Panc1 (cell line): ENCODE measurements at regions not wholly inside any gene's neighbourhood (a gene's known extent, or its start where the extent isn't known, plus 50 kb on each side); places are given as distances from the start of the nearest gene placed in this dataset.

Experiments
- ATAC-seq: fragments of 200-7000 bp; cut with Tn5 transposase; 2 replicates; pipeline ENCODE4 v1.9.1; 2020; ENCODE audit warnings: mild to moderate bottlenecking, moderate library complexity
- BruUV-seq: library from RNA; stranded (reverse); fragments of 400-500 nt; replicated peaks from 2 replicates; lab custom pipeline; 2021; lab: Mats Ljungman, UMichigan
- CTCF ChIA-PET: fragments of 300-600 bp; sonication (Branson Sonifier 250); formaldehyde crosslinking; loops from one replicate; lab custom pipeline; 2022; ENCODE audit warnings: antibody characterized with exemption; lab: Charles Lee
- POLR2A ChIA-PET: fragments of 300-600 bp; sonication (Branson Sonifier 250); formaldehyde crosslinking; loops from one replicate; lab custom pipeline; 2022; ENCODE audit warnings: antibody characterized with exemption; lab: Charles Lee
- DNase-seq: peaks from one replicate; pipeline ENCODE4 v3.0.0-alpha.2; 2010; ENCODE audit warnings: low read depth, low spot score
- H3K27ac ChIP-seq: 2 replicates; pipeline ENCODE4 v1.5.1; 2011; ENCODE audit warnings: mild to moderate bottlenecking, low read length, inconsistent platforms
- H3K27me3 ChIP-seq: fragments of 200-500 bp; sonication (Bioruptor generic); 2 replicates; pipeline ENCODE4 v1.6.0; 2014; ENCODE audit warnings: low read length, inconsistent platforms; ENCODE audit not compliant: control insufficient read depth, insufficient read depth
- H3K36me3 ChIP-seq: fragments of 200-500 bp; sonication (Bioruptor generic); 2 replicates; pipeline ENCODE4 v1.5.1; 2014; ENCODE audit warnings: inconsistent platforms, mild to moderate bottlenecking, low read length, moderate library complexity; ENCODE audit not compliant: control insufficient read depth, insufficient read depth
- H3K4me1 ChIP-seq: 2 replicates; pipeline ENCODE4 v1.5.1; 2011; ENCODE audit warnings: inconsistent platforms, mild to moderate bottlenecking, low read length, moderate library complexity; ENCODE audit not compliant: control insufficient read depth, insufficient read depth
- H3K4me3 ChIP-seq, 2 experiments: 2 replicates each; pipeline ENCODE4 v1.5.1; 2011 to 2012; ENCODE audit warnings: low read depth in 2 of 2, low read length in 2 of 2, mild to moderate bottlenecking in 2 of 2, inconsistent platforms in 1 of 2, moderate library complexity in 1 of 2
- H3K9me3 ChIP-seq: fragments of 200-500 bp; sonication (Bioruptor generic); 2 replicates; pipeline ENCODE4 v1.5.1; 2014; ENCODE audit warnings: low read depth, mild to moderate bottlenecking, inconsistent platforms, low read length, moderate library complexity; ENCODE audit not compliant: control insufficient read depth, insufficient read depth
- CTCF ChIP-seq: fragments of 450-650 bp; IDR thresholded peaks from 2 replicates; pipeline ENCODE4 v1.5.1; 2017; ENCODE audit warnings: mild to moderate bottlenecking
- POLR2AphosphoS5 ChIP-seq: IDR thresholded peaks from 2 replicates; pipeline ENCODE4 v1.6.1; 2012; ENCODE audit warnings: mild to moderate bottlenecking, low read depth, low read length, moderate library complexity
- REST ChIP-seq, 2 experiments: IDR thresholded peaks; 2 replicates each; pipeline ENCODE4 v1.6.1; 2011 to 2012; ENCODE audit warnings: low read depth in 2 of 2, control low read depth in 1 of 2, low read length in 1 of 2, mild to moderate bottlenecking in 1 of 2, moderate library complexity in 1 of 2; ENCODE audit not compliant: insufficient read depth in 1 of 2
- SIN3A ChIP-seq: IDR thresholded peaks from 2 replicates; pipeline ENCODE4 v1.6.1; 2012; ENCODE audit warnings: low read depth, mild to moderate bottlenecking, low read length, moderate library complexity, borderline replicate concordance; ENCODE audit not compliant: insufficient read depth
- TCF7L2 ChIP-seq: IDR thresholded peaks from 2 replicates; pipeline ENCODE4 v1.6.1; 2011; ENCODE audit warnings: mild to moderate bottlenecking, low read depth, low read length, inconsistent platforms
- in situ Hi-C: cut with HindIII; loops from 2 replicates; pipeline ENCODE4 v1.10.0; 2016; ENCODE audit warnings: low sequenced_read_pairs, low pct_unique_long_range_greater_than_20kb
- intact Hi-C: fragments of 100-400 bp; cut with micrococcal nuclease; formaldehyde crosslinking; loops from one replicate; pipeline ENCODE4 v1.10.0; 2022; ENCODE audit not compliant: unreplicated experiment

- no peaks in the 10 kb centered on the region for H3K27me3 ChIP-seq
- POLR2A ChIA-PET, result no interaction called here
- CTCF ChIA-PET, result no interaction called here
- no peaks in the 10 kb centered on the region for H3K4me1 ChIP-seq
- no peak for DNase-seq
- TF ChIP-seq REST (IDR thresholded peaks at IDR 0.05; ENCODE audit: insufficient read depth in 1 of 2, low read depth in 2 of 2, low read length in 1 of 2) (no peak), CTCF (no peak), POLR2AphosphoS5 (no peak), SIN3A (no peak), TCF7L2 (no peak)
- ATAC-seq, result no peak
- no peaks in the 10 kb centered on the region for H3K9me3 ChIP-seq
- intact Hi-C loops, result no loop called here
- H3K4me3 ChIP-seq, result no peak overlapping the region
- H3K36me3 ChIP-seq, result no peaks in the 10 kb centered on the region
- no TSS peak for BruUV-seq
- H3K27ac ChIP-seq, result no peak overlapping the region
- in situ Hi-C loops, result no loop called here
These were observed 74.8 kb upstream of the SIM2 start for GRCh38 chr21:36624105-36624504.

GRCh38 chr21:36626791-36627190 lies 72.1 kb upstream of the SIM2 start:
- Histone ChIP-seq H3K9me3 (no peaks in the 10 kb centered on the region), H3K27me3 (no peaks in the 10 kb centered on the region), H3K4me3 (no peak overlapping the region), H3K36me3 (no peaks in the 10 kb centered on the region), H3K4me1 (no peaks in the 10 kb centered on the region), H3K27ac (no peak overlapping the region)
- ChIA-PET POLR2A (no interaction called here), CTCF (no interaction called here)
- intact Hi-C loops (no loop called here), in situ Hi-C loops (no loop called here)
- TF ChIP-seq REST (IDR thresholded peaks at IDR 0.05; ENCODE audit: insufficient read depth in 1 of 2, low read depth in 2 of 2, low read length in 1 of 2), result no peak
- TF ChIP-seq SIN3A, result no peak
- no peak for TF ChIP-seq CTCF
- no peak for TF ChIP-seq TCF7L2
- TF ChIP-seq POLR2AphosphoS5, result no peak
- BruUV-seq, result no TSS peak
- ATAC-seq (no peak), DNase-seq (no peak)
